H9 (cell line): ENCODE measurements at regions not wholly inside any gene's neighbourhood (a gene's known extent, or its start where the extent isn't known, plus 50 kb on each side); places are given as distances from the start of the nearest gene placed in this dataset.

Experiments used
- DNase-seq: peaks from one replicate; pipeline ENCODE4 v3.0.0-alpha.2; 2017
- H2AFZ ChIP-seq: one replicate; pipeline ENCODE4 v1.6.1; 2013; ENCODE audit warnings: mild to moderate bottlenecking, low read length, control low read depth, moderate library complexity
- H2AK5ac ChIP-seq: 2 replicates; pipeline ENCODE4 v1.6.1; 2013; ENCODE audit warnings: low read length, control low read depth, mixed read lengths; ENCODE audit not compliant: insufficient read length
- H2BK120ac ChIP-seq: one replicate; pipeline ENCODE4 v1.6.1; 2013; ENCODE audit warnings: low read depth, mild to moderate bottlenecking, low read length, control low read depth, inconsistent platforms; ENCODE audit not compliant: poor library complexity, severe bottlenecking
- H2BK12ac ChIP-seq: 2 replicates; pipeline ENCODE4 v1.6.1; 2013; ENCODE audit warnings: low read length, control low read depth, mixed read lengths, low read depth; ENCODE audit not compliant: insufficient read length
- H2BK15ac ChIP-seq: 2 replicates; pipeline ENCODE4 v1.6.1; 2013; ENCODE audit warnings: low read depth, low read length, control low read depth
- H2BK20ac ChIP-seq: one replicate; pipeline ENCODE4 v1.6.1; 2013; ENCODE audit warnings: low read depth, mild to moderate bottlenecking, low read length, control low read depth, inconsistent platforms; ENCODE audit not compliant: poor library complexity, severe bottlenecking
- H2BK5ac ChIP-seq: 2 replicates; pipeline ENCODE4 v1.6.1; 2013; ENCODE audit warnings: low read length, control low read depth, mixed read lengths; ENCODE audit not compliant: insufficient read length
- H3K14ac ChIP-seq: 2 replicates; pipeline ENCODE4 v1.6.1; 2013; ENCODE audit warnings: low read length, control low read depth; ENCODE audit not compliant: insufficient read depth
- H3K18ac ChIP-seq: 2 replicates; pipeline ENCODE4 v1.6.1; 2013; ENCODE audit warnings: low read depth, mild to moderate bottlenecking, mixed read lengths, low read length, control low read depth; ENCODE audit not compliant: insufficient read length
- H3K23ac ChIP-seq: 2 replicates; pipeline ENCODE4 v1.6.1; 2013; ENCODE audit warnings: low read length, control low read depth, mixed read lengths, low read depth; ENCODE audit not compliant: insufficient read length
- H3K23me2 ChIP-seq: 2 replicates; pipeline ENCODE4 v1.6.1; 2013; ENCODE audit warnings: low read depth, mild to moderate bottlenecking, mixed read lengths, low read length, control low read depth; ENCODE audit not compliant: insufficient read length, poor library complexity, severe bottlenecking
- H3K27ac ChIP-seq: 2 replicates; pipeline ENCODE4 v1.5.1; 2013; ENCODE audit warnings: low read length, control low read depth, mixed read lengths, low read depth; ENCODE audit not compliant: insufficient read length
- H3K27me3 ChIP-seq: 2 replicates; pipeline ENCODE4 v1.6.1; 2013; ENCODE audit warnings: low read length, control low read depth, inconsistent platforms; ENCODE audit not compliant: insufficient read depth
- H3K4ac ChIP-seq: 2 replicates; pipeline ENCODE4 v1.6.1; 2013; ENCODE audit warnings: low read depth, mild to moderate bottlenecking, control low read depth, inconsistent platforms, low read length, moderate library complexity
- H3K4me1 ChIP-seq: 2 replicates; pipeline ENCODE4 v1.6.1; 2013; ENCODE audit warnings: low read length, control low read depth, inconsistent platforms; ENCODE audit not compliant: insufficient read depth
- H3K4me2 ChIP-seq: 2 replicates; pipeline ENCODE4 v1.6.1; 2013; ENCODE audit warnings: low read length, control low read depth, mixed read lengths; ENCODE audit not compliant: insufficient read length, insufficient read depth
- H3K56ac ChIP-seq: 2 replicates; pipeline ENCODE4 v1.6.1; 2013; ENCODE audit warnings: low read depth, mild to moderate bottlenecking, mixed read lengths, low read length, control low read depth; ENCODE audit not compliant: insufficient read length
- H3K79me1 ChIP-seq: 2 replicates; pipeline ENCODE4 v1.6.1; 2013; ENCODE audit warnings: low read depth, mild to moderate bottlenecking, moderate library complexity, low read length, control low read depth, inconsistent platforms; ENCODE audit not compliant: insufficient read depth, poor library complexity, severe bottlenecking
- H3K79me2 ChIP-seq: 2 replicates; pipeline ENCODE4 v1.6.1; 2013; ENCODE audit warnings: low read length, control low read depth, inconsistent platforms; ENCODE audit not compliant: insufficient read depth
- H3K9ac ChIP-seq: 2 replicates; pipeline ENCODE4 v1.6.1; 2013; ENCODE audit warnings: low read length, control low read depth, mixed read lengths; ENCODE audit not compliant: insufficient read length; ENCODE audit errors: extremely low read depth
- H3K9me3 ChIP-seq: one replicate; pipeline ENCODE4 v1.6.1; 2013; ENCODE audit warnings: low read depth, low read length, inconsistent platforms; ENCODE audit not compliant: control insufficient read depth
- H3T11ph ChIP-seq: one replicate; pipeline ENCODE4 v1.6.1; 2013; ENCODE audit warnings: mild to moderate bottlenecking, low read length, control low read depth, inconsistent platforms
- H4K20me1 ChIP-seq: one replicate; pipeline ENCODE4 v1.6.1; 2013; ENCODE audit not compliant: control insufficient read depth, insufficient read length, insufficient read depth
- H4K5ac ChIP-seq: 2 replicates; pipeline ENCODE4 v1.6.1; 2013; ENCODE audit warnings: low read depth, mild to moderate bottlenecking, mixed read lengths, low read length, control low read depth; ENCODE audit not compliant: insufficient read length
- H4K8ac ChIP-seq: replicated peaks from 2 replicates; pipeline ENCODE4 v1.6.1; 2013; ENCODE audit warnings: low read length, control low read depth, mixed read lengths, low read depth; ENCODE audit not compliant: insufficient read length
- H4K91ac ChIP-seq: 2 replicates; pipeline ENCODE4 v1.6.1; 2013; ENCODE audit warnings: low read depth, mild to moderate bottlenecking, moderate library complexity, mixed read lengths, low read length, control low read depth; ENCODE audit not compliant: insufficient read length
- H3K27ac Mint-ChIP-seq, 3 experiments: 2 replicates in 2 of 3; 3 replicates in 1 of 3; pipeline ENCODE4 v1.8.0; 2020 to 2021; ENCODE audit warnings: mixed read lengths in 3 of 3, mild to moderate bottlenecking in 1 of 3, moderate library complexity in 1 of 3
- H3K27me3 Mint-ChIP-seq: 2 replicates; pipeline ENCODE4 v1.8.0; 2021; ENCODE audit warnings: low read depth, mild to moderate bottlenecking, moderate library complexity, mixed read lengths
- H3K36me3 Mint-ChIP-seq, 3 experiments: 2 replicates in 2 of 3; 3 replicates in 1 of 3; pipeline ENCODE4 v1.8.0; 2020 to 2021; ENCODE audit warnings: low read depth in 3 of 3, mixed read lengths in 3 of 3; ENCODE audit not compliant: insufficient read depth in 1 of 3
- H3K4me1 Mint-ChIP-seq, 2 experiments: 2 replicates each; pipeline ENCODE4 v1.8.0; 2020; ENCODE audit warnings: mixed read lengths in 2 of 2
- H3K4me3 Mint-ChIP-seq, 2 experiments: 2 replicates in 1 of 2; 3 replicates in 1 of 2; pipeline ENCODE4 v1.8.0; 2020 to 2021; ENCODE audit warnings: mild to moderate bottlenecking in 2 of 2, mixed read lengths in 2 of 2, moderate library complexity in 1 of 2
- H3K9me3 Mint-ChIP-seq, 2 experiments: 2 replicates in 1 of 2; 3 replicates in 1 of 2; pipeline ENCODE4 v1.8.0; 2020; ENCODE audit warnings: mild to moderate bottlenecking in 2 of 2, mixed read lengths in 2 of 2, moderate library complexity in 1 of 2
- CTCF ChIP-seq: fragments of 200-600 bp; sonication (generic); conservative IDR thresholded peaks from 3 replicates; pipeline ENCODE4 v1.8.0; 2021; ENCODE audit warnings: antibody characterized with exemption, mild to moderate bottlenecking
- WGBS: extraction: QIAGEN DNeasy Blood & Tissue Kit; methylation state at CpG from one replicate; pipeline ENCODE4 v1.1.7; 2013; ENCODE audit warnings: missing lambda C conversion rate, low lambda C conversion rate, mixed read lengths; ENCODE audit not compliant: insufficient read length; ENCODE audit errors: extremely low coverage; 5-methylcytosine and 5-hydroxymethylcytosine counted together

DNA sequence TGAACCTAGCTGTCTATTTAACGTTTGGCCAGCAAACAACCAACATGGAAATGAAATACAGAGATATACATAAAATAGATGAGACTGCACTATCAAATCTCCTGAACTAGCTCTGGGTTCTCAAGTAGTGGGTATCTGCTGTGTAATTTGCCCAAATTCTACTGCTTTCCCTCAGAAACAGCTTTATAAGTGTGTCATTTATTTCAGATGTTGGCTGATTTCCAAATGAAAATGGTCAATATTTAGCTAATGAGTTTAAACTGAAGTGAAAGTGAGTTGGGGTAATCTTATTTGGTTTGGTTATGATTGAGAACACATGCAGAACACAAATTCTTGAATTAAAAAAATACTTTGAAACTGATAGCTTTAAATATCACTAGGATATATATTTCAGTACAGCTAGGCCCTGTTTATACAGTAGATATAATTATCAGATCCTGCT lies 601.7 kb upstream of the CXADR start:
- H4K91ac ChIP-seq, result no peak overlapping the region
- no peaks in the 10 kb centered on the region for H3K79me2 ChIP-seq
- H3K9me3 Mint-ChIP-seq, result peaks cover 0 to 9% of the 10 kb centered on the region in 2 experiments; a peak in 4 of 5 replicates
- no CpG with 5 or more reads among the region's 1 CpG for WGBS
- no peaks in the 10 kb centered on the region for H3K9me3 ChIP-seq
- no peaks in the 10 kb centered on the region for H3K27me3 ChIP-seq
- no peak overlapping the region for H4K5ac ChIP-seq
- no peak overlapping the region for H2BK15ac ChIP-seq
- peaks cover 0 to 20% (median 15%) of the 10 kb centered on the region in 3 experiments for H3K36me3 Mint-ChIP-seq
- H3K79me1 ChIP-seq, result no peaks in the 10 kb centered on the region
- H3K18ac ChIP-seq, result no peak overlapping the region
- H3K27ac Mint-ChIP-seq, result no peak overlapping the region
- no peaks in the 10 kb centered on the region for H3K4me1 ChIP-seq
- H4K8ac ChIP-seq, result no peak overlapping the region
- DNase-seq, result no peak
- no peak overlapping the region for H3T11ph ChIP-seq
- no peak overlapping the region for H2AFZ ChIP-seq
- no peak overlapping the region for H2AK5ac ChIP-seq
- H2BK5ac ChIP-seq, result no peak overlapping the region
- no peak overlapping the region for H3K4me3 Mint-ChIP-seq
- H2BK20ac ChIP-seq, result no peak overlapping the region
- peaks cover 2% of the 10 kb centered on the region; the same call in 1 of the 2 replicates for H3K27me3 Mint-ChIP-seq
- H2BK120ac ChIP-seq, result no peak overlapping the region
- no peak overlapping the region for H3K56ac ChIP-seq
- no peak overlapping the region for H2BK12ac ChIP-seq
- no peak overlapping the region for H3K4ac ChIP-seq
- no peaks in the 10 kb centered on the region for H4K20me1 ChIP-seq
- peaks cover 5 to 9% of the 10 kb centered on the region in 2 experiments; a peak in 3 of 4 replicates for H3K4me1 Mint-ChIP-seq
- H3K27ac ChIP-seq, result no peak overlapping the region
- no peak overlapping the region for H3K23ac ChIP-seq
- H3K9ac ChIP-seq, result no peak overlapping the region
- H3K14ac ChIP-seq, result no peak overlapping the region
- H3K23me2 ChIP-seq, result no peaks in the 10 kb centered on the region
- H3K4me2 ChIP-seq, result no peak overlapping the region
- TF ChIP-seq CTCF, result no peak
